Activated T-helper 17 cell treated with anti-CD3 and anti-CD28 coated beads, Interleukin-2, amount 50 U/mL, for 72 hours (primary cell): ENCODE measurements at regions not wholly inside any gene's neighbourhood (a gene's known extent, or its start where the extent isn't known, plus 50 kb on each side); places are given as distances from the start of the nearest gene placed in this dataset.

Experiments used
- ATAC-seq: fragments of 150-1000 bp; cut with Tn5 transposase; replicated peaks from 2 replicates; pipeline ENCODE4 v1.10.0; 2021; ENCODE audit warnings: mild to moderate bottlenecking, moderate library complexity
- H3K27ac Mint-ChIP-seq: one replicate; pipeline ENCODE4 v1.8.0; 2022; ENCODE audit warnings: mixed read lengths
- H3K27me3 Mint-ChIP-seq: one replicate; pipeline ENCODE4 v1.8.0; 2022; ENCODE audit warnings: mixed read lengths
- H3K36me3 Mint-ChIP-seq: one replicate; pipeline ENCODE4 v1.8.0; 2022; ENCODE audit warnings: low read depth, mild to moderate bottlenecking, mixed read lengths
- H3K4me1 Mint-ChIP-seq: one replicate; pipeline ENCODE4 v1.8.0; 2022; ENCODE audit warnings: mixed read lengths
- H3K4me3 Mint-ChIP-seq: one replicate; pipeline ENCODE4 v1.8.0; 2022; ENCODE audit warnings: mild to moderate bottlenecking, mixed read lengths
- H3K9me3 Mint-ChIP-seq: one replicate; pipeline ENCODE4 v1.8.0; 2022; ENCODE audit warnings: mixed read lengths

GRCh38 chr10:121059351-121059750 is 208.2 kb downstream of the WDR11 start:
- Mint-ChIP-seq H3K4me3 (no peak overlapping the region), H3K27me3 (peaks cover 3% of the 10 kb centered on the region), H3K27ac (no peak overlapping the region), H3K9me3 (no peaks in the 10 kb centered on the region), H3K4me1 (no peaks in the 10 kb centered on the region), H3K36me3 (no peaks in the 10 kb centered on the region)
- ATAC-seq = no peak

- ATAC-seq = no peak
- H3K36me3 Mint-ChIP-seq = no peaks in the 10 kb centered on the region
Observed at GRCh38 chr10:121062115-121062514, 211.0 kb downstream of the WDR11 start.

GRCh38 chr10:121063744-121064143 is 212.6 kb downstream of the WDR11 start:
- Mint-ChIP-seq H3K9me3 (peaks cover 3% of the 10 kb centered on the region), H3K36me3 (no peaks in the 10 kb centered on the region), H3K27me3 (peaks cover 10% of the 10 kb centered on the region), H3K4me1 (no peaks in the 10 kb centered on the region), H3K27ac (no peak overlapping the region), H3K4me3 (no peak overlapping the region)
- no peak for ATAC-seq

More at GRCh38 chr10:121062115-121062514, 211.0 kb downstream of the WDR11 start:
- no peaks in the 10 kb centered on the region for H3K9me3 Mint-ChIP-seq
- H3K27me3 Mint-ChIP-seq = peaks cover 3% of the 10 kb centered on the region
- H3K27ac Mint-ChIP-seq = no peak overlapping the region
- no peaks in the 10 kb centered on the region for H3K4me1 Mint-ChIP-seq
- H3K4me3 Mint-ChIP-seq = no peak overlapping the region

DNA sequence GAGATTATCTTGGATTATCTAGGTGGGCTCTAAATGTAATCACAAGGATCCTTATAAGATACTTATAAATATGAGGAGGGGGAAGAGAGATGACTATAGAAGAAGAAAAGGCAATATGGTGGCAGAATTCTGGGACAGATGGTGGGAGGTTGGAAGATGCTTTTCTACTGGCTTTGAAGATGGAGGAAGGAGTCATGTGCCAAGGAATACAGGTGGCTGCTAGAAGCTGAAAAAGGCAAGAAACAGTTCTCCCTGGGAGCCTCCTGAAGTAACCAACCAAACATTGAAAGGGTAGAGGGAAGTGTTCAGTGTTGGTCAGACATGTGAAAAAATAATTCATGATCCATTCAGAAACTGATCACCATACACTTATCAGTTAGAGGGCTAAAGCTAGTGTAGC is 213.3 kb downstream of the WDR11 start:
- Mint-ChIP-seq H3K4me3 (no peak overlapping the region), H3K4me1 (no peaks in the 10 kb centered on the region), H3K27me3 (peaks cover 6% of the 10 kb centered on the region), H3K27ac (no peak overlapping the region), H3K36me3 (no peaks in the 10 kb centered on the region), H3K9me3 (peaks cover 3% of the 10 kb centered on the region)
- no peak for ATAC-seq

- peaks cover 6% of the 10 kb centered on the region for H3K9me3 Mint-ChIP-seq
- H3K27ac Mint-ChIP-seq = no peak overlapping the region
- no peak for ATAC-seq
- H3K4me3 Mint-ChIP-seq = no peak overlapping the region
- no peaks in the 10 kb centered on the region for H3K36me3 Mint-ChIP-seq
- peaks cover 9% of the 10 kb centered on the region for H3K27me3 Mint-ChIP-seq
- no peaks in the 10 kb centered on the region for H3K4me1 Mint-ChIP-seq
Observed at GRCh38 chr10:121065330-121065729, 214.2 kb downstream of the WDR11 start.

DNA sequence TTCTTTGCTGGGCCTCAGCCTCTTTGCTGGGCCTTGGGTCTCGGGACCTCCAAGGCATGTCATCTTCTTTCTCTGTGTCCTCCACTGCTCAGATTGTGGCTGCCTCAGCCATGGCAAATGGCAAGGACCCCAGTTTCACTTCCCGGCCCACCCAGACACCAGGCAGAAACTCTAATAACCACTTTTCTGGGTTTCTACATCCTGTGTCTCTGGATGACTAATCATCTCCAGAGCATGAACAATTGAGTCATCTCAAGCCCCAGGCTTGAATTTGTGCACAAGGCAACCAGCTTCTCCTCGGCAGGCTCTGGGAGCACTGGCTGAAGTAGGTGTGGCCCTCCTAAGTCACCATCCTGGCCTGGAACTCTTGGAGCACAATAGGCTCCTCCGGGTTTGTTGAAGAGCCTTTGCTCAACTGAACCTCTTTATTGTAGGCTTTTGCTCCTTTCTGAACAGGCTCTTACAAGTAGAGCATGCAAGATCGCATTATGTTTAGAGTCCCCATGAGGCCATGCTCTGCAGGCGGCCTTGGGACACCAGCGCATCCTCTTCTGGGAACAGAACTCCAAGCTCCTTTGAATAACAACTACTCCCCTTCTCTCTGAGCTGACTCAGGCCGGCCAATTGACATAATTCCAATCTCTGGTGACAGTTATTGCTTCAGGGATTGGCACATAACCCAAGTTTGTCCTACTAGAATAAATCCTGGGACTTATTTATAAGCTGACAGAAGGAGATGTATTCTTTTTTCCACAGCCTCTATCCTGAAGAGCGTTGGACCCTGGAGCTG is 218.1 kb downstream of the WDR11 start:
- H3K36me3 Mint-ChIP-seq = no peaks in the 10 kb centered on the region
- peaks cover 9% of the 10 kb centered on the region for H3K27me3 Mint-ChIP-seq
- H3K4me1 Mint-ChIP-seq = no peaks in the 10 kb centered on the region
- ATAC-seq = no peak
- no peak overlapping the region for H3K4me3 Mint-ChIP-seq
- peaks cover 6% of the 10 kb centered on the region for H3K9me3 Mint-ChIP-seq
- H3K27ac Mint-ChIP-seq = no peak overlapping the region

DNA sequence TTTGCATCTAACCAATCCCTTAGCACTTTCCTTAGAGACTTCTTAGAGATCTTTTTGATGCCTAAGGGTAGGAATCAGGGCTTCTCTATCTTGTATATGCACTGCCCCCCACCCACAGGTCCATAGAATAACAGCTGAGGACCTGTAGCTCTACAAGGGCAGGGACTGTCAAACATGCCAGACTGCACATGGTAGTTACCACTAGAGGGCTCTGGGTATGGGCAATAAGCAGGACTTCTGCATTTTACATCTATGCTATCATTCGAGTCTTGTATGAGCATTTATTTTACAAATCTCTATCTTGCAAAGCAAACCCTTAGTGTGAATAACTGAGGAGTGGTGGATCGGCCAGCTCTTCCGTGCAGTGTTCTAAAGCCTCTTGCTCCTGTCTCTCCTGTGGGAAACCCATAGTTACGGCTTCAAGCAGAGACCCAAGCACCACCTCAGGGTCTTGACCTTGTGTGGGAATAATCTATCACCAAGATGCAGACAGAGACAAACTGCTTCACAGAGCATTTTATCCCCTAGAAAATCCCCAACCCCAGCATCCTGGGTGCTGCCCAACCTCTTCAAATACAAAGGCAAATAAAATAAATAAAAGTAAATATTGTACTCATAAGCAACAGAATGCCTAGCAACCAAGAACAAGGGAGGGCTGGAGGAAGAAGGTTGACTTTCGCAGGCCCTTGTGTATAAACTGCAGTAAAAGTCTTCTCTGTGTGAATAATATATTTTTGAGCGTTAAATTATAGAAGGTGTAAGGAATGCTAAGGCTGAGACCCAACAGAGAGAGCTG is 219.3 kb downstream of the WDR11 start:
- Mint-ChIP-seq H3K4me3 (no peak overlapping the region), H3K9me3 (peaks cover 6% of the 10 kb centered on the region), H3K27me3 (peaks cover 9% of the 10 kb centered on the region), H3K36me3 (no peaks in the 10 kb centered on the region), H3K4me1 (no peaks in the 10 kb centered on the region), H3K27ac (no peak overlapping the region)
- no peak for ATAC-seq

DNA sequence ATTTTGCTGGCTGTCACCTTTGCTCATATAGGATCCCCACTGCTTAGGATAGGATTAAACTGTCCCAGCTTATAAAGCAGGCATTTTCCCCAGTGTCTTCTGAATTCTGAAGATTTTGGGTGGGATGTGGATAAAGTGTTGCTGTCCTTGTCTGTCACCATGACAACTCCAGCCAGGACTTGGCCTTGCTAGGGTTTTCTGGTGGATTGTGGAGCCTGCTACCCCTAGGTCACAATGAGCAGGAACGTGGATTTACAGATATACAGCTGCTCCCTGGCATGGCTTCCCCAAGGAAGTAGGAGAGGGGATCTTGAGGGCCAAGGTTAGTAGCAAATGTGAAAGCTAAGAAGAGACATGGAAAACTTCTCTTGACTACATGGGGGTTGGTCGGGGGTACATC is 220.7 kb downstream of the WDR11 start:
- Mint-ChIP-seq H3K4me1 (no peaks in the 10 kb centered on the region), H3K9me3 (peaks cover 6% of the 10 kb centered on the region), H3K27ac (no peak overlapping the region), H3K4me3 (no peak overlapping the region), H3K27me3 (peaks cover 9% of the 10 kb centered on the region), H3K36me3 (no peaks in the 10 kb centered on the region)
- ATAC-seq = no peak

DNA sequence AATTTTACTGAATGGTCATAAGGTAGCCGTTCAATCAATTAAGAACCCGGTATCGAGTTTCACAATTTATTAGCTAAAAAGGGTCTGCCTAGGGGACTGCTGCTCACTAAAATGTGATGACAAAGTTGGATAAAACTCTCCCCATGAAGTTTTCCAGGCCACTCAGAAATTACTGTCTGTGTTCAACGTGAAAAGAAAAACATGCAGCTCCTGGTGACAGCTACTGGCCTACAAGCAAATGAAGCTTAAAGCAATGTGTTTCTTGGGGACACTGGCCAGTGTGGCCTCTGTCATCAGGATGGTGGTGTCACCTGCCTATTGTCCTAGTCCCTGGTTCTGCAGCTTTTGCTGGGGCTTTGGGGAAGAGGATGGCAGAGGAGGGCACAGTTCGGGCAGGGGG is 222.6 kb downstream of the WDR11 start:
- ATAC-seq = no peak

DNA sequence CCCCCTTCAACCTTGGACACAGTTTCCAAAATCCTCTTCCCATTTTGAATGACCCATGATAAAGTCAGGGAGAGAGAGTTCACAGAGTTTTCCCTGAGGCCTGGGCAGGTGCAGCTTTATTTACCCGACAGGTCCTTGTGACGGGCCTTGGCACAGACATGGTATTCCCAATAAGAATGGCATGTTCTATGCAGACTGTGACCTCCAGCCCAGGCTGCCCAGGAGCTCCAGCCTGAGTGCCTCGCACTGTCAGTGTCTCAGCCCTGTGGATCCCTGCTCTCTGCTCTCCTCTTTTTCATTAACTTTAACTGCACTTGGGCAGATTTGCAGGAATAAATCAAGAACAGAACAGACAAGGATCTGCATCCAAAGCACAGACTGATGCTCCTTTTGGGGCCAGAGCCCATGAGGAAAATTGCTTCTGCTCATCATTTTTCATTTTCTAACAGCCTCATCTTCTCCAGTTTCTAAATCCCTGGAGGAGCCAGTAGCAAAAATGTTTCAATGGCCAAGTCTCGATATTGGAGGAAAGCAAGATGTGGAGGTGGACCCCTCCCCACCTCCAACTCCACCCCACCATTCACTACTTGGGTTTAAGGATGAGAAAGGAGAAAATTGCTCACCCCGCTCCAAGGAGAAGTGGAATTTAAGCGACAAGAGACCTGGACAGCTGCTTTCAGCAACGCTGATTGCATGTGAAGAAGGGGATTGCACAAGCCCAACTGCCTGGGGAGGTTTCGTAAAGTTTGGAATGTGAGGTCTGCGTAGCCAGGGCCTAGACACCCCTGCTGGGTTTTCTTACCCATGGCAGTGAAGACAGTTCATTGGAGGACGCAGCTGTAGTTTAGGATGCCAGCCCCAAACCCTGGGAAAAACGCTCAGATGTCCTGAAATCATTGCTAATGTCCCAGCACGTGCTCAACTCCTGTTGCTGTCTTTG is 225.9 kb downstream of the WDR11 start:
- Mint-ChIP-seq H3K27me3 (peaks cover 15% of the 10 kb centered on the region), H3K36me3 (no peaks in the 10 kb centered on the region), H3K4me1 (no peaks in the 10 kb centered on the region), H3K27ac (no peak overlapping the region), H3K9me3 (no peaks in the 10 kb centered on the region), H3K4me3 (no peak overlapping the region)
- ATAC-seq = no peak

More for the DNA sequence above, 222.6 kb downstream of the WDR11 start:
- H3K27ac Mint-ChIP-seq = no peak overlapping the region
- H3K27me3 Mint-ChIP-seq = peaks cover 3% of the 10 kb centered on the region
- no peak overlapping the region for H3K4me3 Mint-ChIP-seq
- H3K4me1 Mint-ChIP-seq = no peaks in the 10 kb centered on the region
- H3K9me3 Mint-ChIP-seq = peaks cover 3% of the 10 kb centered on the region
- no peaks in the 10 kb centered on the region for H3K36me3 Mint-ChIP-seq

DNA sequence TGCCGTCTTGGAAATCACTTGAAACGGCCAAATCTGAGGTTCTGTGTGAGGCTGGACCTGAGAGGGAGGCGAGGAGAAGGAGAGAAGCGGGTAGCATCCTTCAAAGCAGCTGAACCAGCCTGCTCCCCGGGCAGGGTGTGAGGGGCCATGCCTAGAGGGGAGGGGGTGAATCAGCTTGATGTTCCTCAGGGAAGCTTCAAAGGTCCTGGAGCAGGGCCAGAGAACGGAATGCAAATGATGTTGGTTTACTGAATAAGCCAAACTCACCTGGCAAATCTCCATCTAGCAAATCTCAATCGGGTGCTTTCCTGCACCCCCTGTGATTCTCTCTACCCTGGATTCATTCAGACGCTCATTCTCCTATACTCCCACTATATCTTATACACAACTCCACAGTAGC is 226.9 kb downstream of the WDR11 start:
- H3K4me3 Mint-ChIP-seq = no peak overlapping the region
- no peaks in the 10 kb centered on the region for H3K4me1 Mint-ChIP-seq
- ATAC-seq = no peak
- H3K9me3 Mint-ChIP-seq = no peaks in the 10 kb centered on the region
- H3K27ac Mint-ChIP-seq = no peak overlapping the region
- no peaks in the 10 kb centered on the region for H3K36me3 Mint-ChIP-seq
- peaks cover 16% of the 10 kb centered on the region for H3K27me3 Mint-ChIP-seq

GRCh38 chr10:121078672-121079102 is 227.5 kb downstream of the WDR11 start:
- H3K4me1 Mint-ChIP-seq = no peaks in the 10 kb centered on the region
- H3K9me3 Mint-ChIP-seq = no peaks in the 10 kb centered on the region
- no peaks in the 10 kb centered on the region for H3K36me3 Mint-ChIP-seq
- H3K4me3 Mint-ChIP-seq = no peak overlapping the region
- H3K27ac Mint-ChIP-seq = no peak overlapping the region
- H3K27me3 Mint-ChIP-seq = peaks cover 16% of the 10 kb centered on the region
- ATAC-seq = no peak

DNA sequence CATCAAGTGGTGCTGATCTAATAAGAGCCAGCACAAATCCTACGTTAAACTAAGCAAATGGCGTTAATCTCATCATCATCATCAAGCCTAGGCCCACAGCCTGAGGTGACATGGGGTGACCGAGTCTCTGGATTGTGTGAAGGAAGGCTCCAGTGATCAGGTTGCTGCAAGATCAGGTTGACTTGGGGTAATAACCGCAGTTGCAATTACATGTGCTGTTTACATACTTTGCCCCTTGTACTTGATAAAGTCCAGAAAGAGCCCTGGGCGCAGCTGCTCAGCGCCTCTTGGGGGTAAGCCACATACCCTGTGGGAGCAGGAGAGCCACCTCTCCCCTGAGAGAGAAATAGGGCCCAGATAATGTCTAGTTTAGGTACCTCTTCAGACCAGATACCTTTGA is 228.1 kb downstream of the WDR11 start:
- Mint-ChIP-seq H3K27ac (no peak overlapping the region), H3K9me3 (no peaks in the 10 kb centered on the region), H3K36me3 (no peaks in the 10 kb centered on the region), H3K4me1 (no peaks in the 10 kb centered on the region), H3K27me3 (peaks cover 16% of the 10 kb centered on the region), H3K4me3 (no peak overlapping the region)
- no peak for ATAC-seq

GRCh38 chr10:121080281-121080891 is 229.2 kb downstream of the WDR11 start:
- no peak overlapping the region for H3K4me3 Mint-ChIP-seq
- H3K27ac Mint-ChIP-seq = no peak overlapping the region
- no peak for ATAC-seq
- H3K36me3 Mint-ChIP-seq = no peaks in the 10 kb centered on the region
- no peaks in the 10 kb centered on the region for H3K4me1 Mint-ChIP-seq
- peaks cover 16% of the 10 kb centered on the region for H3K27me3 Mint-ChIP-seq
- H3K9me3 Mint-ChIP-seq = no peaks in the 10 kb centered on the region
